GM21619 (cell line): ENCODE measurements at regions not wholly inside any gene's neighbourhood (a gene's known extent, or its start where the extent isn't known, plus 50 kb on each side); places are given as distances from the start of the nearest gene placed in this dataset.
"Not testable (repeated sequence)": the region's sequence is repeated elsewhere in the genome, so short reads cannot be mapped to it uniquely, and the experiment has no call there.

Experiments
- ATAC-seq: cut with Tn5 transposase; IDR thresholded peaks from one replicate; pipeline ENCODE4 v1.9.1; 2021; ENCODE audit not compliant: unreplicated experiment

DNA sequence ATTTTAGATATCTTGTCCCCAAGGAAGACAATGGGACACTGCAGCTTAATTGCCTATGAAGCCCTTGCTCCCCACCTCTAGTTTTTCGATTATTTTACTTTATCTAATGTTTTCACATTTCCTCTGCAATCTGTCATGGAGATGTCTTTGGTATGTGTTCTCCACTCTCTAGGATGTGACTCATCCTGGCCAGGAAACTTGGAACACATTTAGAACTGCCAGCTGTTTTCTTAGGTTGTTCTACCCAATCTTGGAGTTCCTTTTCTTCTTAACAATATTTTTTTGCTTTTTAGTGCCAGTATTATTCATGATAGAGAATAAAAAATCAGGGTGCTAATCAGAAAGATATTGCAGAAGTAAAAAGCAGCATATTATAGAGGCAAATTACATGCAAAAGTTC, 101.7 kb upstream of the CLEC14A start:
- no peak for ATAC-seq

DNA sequence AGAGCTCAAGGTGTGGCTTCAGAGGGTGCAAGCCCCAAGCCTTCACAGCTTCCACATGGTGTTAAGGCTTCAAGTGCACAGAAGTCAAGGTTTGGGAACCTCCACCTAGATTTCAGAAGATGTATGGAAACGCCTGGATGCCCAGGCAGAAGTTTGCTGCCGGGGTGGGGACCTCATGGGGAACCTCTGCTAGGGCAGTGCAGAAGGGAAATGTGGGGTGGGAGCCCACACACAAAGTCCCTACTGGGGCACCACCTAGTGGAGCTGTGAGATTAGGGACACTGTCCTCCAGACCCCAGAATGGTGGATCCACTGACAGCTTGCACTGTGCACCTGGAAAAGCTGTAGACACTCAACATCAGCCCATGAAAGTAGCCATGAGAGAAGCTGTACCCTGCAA, 99.6 kb upstream of the CLEC14A start:
- ATAC-seq = not testable (repeated sequence)

DNA sequence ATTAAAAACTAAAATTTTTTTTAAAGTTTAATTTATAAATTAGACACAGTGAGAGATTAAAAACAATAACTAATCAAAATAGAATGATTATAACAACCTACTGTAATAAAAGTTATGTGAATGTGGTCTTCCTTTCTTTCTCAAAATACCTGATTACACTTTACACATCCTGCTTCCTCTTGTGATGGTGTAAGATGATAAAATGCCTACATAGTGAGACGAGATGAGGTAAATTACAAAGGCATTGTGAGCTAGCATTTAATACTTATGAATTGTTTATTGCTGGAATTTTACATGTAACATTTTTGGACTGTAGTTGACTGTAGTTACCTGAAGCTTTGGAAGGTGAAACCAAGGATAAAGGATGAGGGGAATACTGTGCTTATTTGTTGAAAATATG, 94.2 kb upstream of the CLEC14A start:
- no peak for ATAC-seq

DNA sequence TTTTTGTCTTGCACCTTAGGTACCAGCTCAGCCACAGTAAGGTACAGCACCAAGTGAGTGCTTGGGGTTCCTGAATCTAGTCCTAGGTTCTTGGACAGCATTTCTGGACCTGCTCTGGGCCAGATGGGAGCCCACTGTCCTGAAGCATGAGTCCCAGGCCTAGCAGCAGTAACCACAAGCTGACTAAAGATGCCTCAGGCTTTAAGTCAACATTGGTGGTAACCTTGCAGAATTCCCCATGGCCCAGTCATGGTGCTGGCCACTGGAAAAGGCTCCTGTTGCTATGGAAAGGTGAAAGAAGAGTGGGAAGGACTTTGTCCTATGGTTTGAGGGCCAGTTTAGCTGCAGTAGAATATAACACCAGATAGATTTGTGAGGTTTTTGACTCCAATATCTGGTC, 86.9 kb upstream of the CLEC14A start:
- no peak for ATAC-seq

DNA sequence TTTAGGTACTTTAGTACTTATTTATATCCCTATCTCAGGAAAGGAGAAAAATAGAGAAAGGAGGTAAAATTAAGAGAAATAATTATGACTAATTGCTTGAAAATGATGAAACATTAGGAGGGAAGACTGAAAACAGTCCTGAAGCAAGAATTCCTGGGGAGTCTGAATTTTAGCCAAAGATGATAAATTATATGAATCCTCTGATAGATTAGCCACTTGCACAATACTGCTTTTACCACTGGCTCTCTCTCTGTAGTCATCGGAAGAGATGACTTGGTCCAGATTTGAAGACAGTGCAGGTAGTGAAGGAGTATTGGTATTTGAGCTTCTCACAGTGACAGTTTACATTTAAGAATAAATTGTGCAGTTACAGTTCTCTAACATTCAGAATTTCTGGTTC, 83.8 kb upstream of the CLEC14A start:
- no peak for ATAC-seq

DNA sequence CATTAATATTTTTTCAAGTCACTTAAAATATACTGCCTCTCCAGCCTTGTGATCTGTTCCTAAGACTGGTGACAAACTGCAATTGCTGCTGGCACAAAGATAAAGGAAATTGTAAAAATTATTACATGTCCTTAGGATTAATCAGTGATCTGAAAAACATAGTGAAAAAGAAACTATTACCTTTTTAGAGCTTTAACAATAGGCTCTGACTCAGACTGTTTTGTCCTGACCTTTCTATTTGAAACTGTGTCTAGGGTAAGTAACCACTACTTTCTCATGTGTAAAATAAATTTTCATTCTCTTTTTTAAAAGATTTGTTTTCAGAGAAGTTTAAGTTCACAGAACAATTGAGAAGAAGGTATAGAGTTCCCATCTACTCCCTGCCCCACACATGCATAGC, 80.4 kb upstream of the CLEC14A start:
- no peak for ATAC-seq

DNA sequence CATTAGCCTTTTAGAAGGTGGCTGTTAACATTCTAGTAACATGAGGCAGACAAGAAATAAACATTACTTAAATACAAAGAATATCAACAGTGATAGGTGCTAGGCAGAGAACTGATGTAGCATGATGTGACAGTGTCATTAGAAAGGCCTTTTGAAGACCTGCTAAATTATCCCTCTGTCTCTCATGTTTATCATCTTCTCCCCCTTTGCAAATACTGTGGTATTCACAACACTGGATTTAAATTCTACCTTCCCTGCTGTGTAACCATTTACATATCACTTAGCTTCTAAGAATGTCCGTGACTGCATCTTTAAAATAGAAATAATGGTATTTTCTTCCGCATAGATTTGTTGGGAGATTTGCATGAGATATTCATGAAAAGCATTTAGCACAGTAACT, 74.4 kb upstream of the CLEC14A start:
- ATAC-seq = no peak

DNA sequence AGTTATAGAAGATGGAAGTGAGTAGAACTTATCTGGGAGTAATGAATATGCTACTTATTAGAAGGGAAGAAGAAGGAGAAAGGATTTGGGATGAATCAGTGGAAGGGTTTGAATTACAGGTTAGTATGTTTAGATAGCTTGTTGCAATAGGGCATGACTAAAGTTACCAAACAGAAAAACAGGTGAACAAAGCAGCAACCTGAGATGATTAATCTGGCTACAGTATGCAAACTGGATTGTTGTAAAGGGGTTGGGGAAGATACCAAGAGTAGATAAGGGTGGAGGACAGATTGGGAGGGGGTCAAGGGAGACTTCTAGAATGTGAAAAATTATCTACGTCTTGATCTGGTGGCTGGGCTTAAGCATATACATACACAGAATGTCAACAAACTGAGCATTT, 73.4 kb upstream of the CLEC14A start:
- ATAC-seq = no peak

DNA sequence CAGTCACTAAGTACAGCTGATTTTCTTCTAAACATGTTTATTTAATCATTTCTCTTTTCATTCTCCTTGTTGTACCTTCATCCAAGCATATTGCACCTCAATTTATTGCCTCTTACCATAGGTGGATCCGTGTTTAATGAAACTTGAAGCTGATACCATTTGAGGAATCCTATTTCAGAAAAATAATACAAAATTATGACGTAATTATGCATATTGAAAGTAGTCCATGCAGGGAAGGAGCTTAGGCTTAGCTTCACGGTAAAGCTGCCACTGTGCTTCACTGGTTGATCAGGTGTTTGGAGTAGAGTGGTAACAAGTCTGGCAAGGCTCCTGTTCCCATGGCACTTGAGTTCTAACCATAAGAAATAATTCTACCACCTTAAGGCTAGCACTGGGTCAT, 61.0 kb upstream of the CLEC14A start:
- no peak for ATAC-seq

DNA sequence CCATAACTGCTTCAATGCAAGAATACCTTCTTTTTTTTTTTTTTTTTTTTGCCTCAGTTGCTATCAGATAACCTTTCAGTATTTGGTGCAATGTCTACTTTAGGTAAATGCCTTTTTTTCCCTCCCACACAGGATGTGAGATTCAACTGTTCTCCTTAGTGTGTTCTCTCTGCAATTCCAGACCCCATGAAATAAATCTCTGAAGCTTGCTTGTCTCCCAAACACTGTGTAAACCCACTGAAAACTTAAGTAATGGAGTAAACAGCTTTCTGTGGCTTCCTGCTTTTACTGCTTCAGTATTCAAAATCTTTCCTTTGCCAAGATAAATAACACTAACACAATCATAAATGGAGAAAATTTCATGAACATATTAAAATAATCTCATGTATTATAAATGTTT, 55.8 kb upstream of the CLEC14A start:
- no peak for ATAC-seq

DNA sequence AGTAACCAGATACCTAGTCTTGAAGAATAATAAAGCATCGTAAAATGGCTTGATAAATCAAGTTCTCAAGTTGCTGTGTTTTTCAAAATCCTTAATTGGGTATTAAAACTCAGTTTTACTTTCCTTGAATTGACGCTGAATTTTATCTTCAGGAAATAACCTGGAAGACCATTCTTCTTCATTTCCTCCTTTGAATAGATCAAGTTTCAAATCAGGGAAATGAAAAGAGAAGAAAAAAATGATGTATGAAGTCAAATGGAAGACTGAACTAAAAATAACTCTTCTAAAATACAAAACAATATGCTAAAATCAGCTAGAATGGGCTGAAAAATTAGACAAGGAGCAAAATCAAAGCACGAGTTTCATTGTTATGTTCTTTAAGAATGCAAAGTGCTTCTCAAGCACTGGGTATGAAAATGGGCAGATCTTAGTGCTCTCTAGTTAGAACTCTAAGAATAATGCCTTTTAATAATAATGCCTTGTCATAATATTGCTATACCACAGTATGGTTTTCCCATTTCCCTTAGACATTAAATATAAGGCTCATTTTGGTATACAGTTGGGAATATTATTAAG, 54.6 kb upstream of the CLEC14A start:
- ATAC-seq = no peak

DNA sequence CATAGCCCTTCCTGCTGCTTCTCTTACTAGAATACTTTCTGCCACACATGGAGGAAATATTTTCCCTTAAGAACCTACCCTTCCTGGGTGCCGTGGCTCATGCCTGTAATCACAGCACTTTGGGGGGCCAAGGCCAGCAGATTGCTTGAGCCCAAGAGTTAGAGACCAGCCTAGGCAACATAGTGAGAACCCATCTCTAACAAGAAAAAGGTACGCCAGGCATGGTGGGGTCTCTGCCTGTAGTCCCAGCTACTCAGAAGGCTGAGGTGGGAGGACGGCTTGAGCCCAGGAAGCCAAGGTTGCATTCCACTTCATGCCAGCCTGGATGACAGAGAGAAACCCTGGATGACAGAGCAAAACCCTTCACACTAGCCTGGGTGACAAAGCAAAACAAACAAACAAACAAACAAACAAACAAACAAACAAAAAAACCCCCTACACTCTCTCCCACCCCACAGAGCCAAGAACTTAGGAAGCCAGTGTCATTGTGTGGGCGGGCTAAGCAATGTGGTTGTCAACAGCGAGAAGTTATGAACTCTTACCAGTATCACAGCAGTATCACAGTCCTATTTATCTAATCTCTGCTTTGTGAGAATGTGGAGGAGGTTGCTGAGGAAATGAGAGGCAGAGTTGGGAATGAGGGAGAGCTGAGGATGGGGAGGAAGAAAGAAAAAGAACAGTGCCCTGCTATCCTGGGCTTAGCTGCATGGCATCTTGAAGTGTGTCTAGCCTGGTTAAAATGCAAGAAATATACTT, 53.8 kb upstream of the CLEC14A start:
- ATAC-seq = no peak
